Ovary (tissue), 3 donors: ENCODE measurements at regions not wholly inside any gene's neighbourhood (a gene's known extent, or its start where the extent isn't known, plus 50 kb on each side); places are given as distances from the start of the nearest gene placed in this dataset.

Experiments used
- CTCF ChIP-seq, 3 donors: fragments of 450-650 bp in 2 of 3; fragments of 200-600 bp in 1 of 3; IDR thresholded peaks; one replicate each; pipeline versions ENCODE4 v1.5.1 to v1.8.0; 2016 to 2022; ENCODE audit warnings: antibody characterized with exemption in 3 of 3, mild to moderate bottlenecking in 1 of 3
- EP300 ChIP-seq: sonication (generic); formaldehyde crosslinking; IDR thresholded peaks from one replicate; pipeline ENCODE4 v1.6.1; 2017; ENCODE audit warnings: antibody characterized with exemption
- POLR2A ChIP-seq: fragments of 450-650 bp; IDR thresholded peaks from one replicate; pipeline ENCODE4 v1.6.1; 2017; ENCODE audit warnings: antibody characterized with exemption, mild to moderate bottlenecking, moderate library complexity
- donor health status: DM: no; HTN: no; CAD: no.

DNA sequence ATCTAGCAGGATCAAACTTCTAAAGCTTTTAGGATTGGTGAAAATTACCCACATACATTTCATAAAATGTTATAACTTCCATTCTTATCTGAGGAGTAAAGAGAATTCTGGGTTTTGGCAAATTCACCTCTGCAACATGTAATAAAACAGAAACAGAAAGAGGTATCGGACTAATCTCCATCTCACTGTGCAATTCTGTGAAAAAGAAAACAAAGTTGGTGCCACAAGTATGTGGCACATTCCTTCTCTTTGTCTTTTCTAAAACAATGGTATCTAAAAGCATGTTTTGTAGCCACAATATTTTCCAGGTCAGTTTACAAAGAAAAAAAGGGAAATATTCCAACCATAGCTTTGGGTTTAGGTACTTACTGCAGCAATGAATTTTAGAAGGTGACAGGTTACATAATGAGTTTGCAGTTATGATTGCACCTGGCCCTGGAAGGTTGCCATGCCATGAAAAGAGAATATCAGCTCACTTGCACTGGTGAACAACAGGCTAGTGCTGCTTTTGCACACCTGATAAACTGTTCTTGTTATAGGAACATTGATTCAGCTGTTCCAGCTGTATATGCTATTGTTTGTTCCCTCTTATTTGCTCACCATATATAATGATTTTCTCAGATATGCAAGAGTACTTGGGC, 491.3 kb upstream of the MEF2C start:
- TF ChIP-seq CTCF (IDR thresholded peaks at IDR 0.05) (no peak), EP300 (no peak), POLR2A (no peak)
